Activated gamma-delta T cell treated with Interleukin-2 at 50 U/mL for 16 hours (primary cell): ENCODE measurements at regions not wholly inside any gene's neighbourhood (a gene's known extent, or its start where the extent isn't known, plus 50 kb on each side); places are given as distances from the start of the nearest gene placed in this dataset.

ENCODE experiments used
- DNase-seq: peaks from one replicate; pipeline ENCODE4 v3.0.0-alpha.2; 2020

DNA sequence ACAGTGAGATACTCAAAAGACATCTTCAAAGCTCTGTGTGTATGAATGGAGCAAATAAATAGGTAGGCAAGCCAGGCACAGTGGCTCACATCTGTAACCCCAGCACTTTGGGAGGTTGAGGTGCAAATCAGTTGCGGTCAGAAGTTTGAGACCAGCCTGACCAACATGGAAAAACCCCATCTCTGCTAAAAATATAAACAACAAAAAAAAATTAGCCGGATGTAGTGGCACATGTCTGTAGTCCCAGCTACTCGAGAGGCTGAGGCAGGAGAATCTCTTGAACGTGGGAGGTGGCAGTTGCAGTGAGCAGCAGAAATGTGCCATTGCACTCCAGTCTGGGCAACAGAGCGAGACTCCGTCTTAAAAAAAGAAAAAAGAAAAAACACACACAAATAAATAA, 945.1 kb upstream of the PIK3C3 start:
- no peak for DNase-seq

- no peak for DNase-seq
Measured at GRCh38 chr18:41004324-41004723, 950.7 kb upstream of the PIK3C3 start.

DNA sequence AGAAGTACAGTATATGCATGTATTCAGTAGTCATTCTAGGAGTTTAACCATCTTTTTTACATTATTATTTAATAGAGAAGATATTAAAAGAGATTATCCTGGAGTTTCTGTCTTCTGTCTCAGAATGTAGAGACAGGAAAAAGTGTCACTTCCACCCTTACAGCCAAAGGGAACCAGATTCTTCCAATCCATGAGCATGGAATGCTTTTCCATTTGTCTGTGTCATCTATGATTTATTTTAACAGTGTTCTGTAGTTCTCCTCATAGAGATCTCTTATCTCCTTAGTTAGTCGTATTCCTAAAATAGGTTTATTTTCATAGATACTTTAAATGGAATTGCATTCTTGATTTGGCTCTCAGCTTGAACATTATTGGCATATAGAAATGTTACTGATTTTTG, 959.5 kb upstream of the PIK3C3 start:
- no peak for DNase-seq

GRCh38 chr18:40993363-40993762, 961.7 kb upstream of the PIK3C3 start:
- DNase-seq, result no peak

DNA sequence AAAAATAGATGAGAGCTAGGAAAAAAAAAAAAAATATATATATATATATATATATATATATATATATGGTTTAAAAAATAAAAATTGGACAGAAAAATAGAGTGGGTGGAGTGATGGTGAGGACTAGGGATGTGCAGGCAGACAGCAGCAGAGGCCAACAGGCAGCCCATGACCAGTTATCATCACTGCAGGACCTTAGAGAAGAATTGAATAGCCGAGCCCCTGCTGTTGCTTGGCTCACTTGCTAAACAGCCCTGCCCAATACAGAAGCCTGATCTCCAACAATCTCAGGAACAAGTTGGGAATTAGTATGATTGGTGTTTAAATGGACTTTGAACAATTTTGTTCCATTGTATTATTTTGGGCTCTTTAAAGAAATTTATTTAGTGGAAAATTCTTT, 967.5 kb upstream of the PIK3C3 start:
- no peak for DNase-seq

GRCh38 chr18:40985436-40985835, 969.6 kb upstream of the PIK3C3 start:
- no peak for DNase-seq

- no peak for DNase-seq
Measured at GRCh38 chr18:40984856-40985255, 970.2 kb upstream of the PIK3C3 start.

DNA sequence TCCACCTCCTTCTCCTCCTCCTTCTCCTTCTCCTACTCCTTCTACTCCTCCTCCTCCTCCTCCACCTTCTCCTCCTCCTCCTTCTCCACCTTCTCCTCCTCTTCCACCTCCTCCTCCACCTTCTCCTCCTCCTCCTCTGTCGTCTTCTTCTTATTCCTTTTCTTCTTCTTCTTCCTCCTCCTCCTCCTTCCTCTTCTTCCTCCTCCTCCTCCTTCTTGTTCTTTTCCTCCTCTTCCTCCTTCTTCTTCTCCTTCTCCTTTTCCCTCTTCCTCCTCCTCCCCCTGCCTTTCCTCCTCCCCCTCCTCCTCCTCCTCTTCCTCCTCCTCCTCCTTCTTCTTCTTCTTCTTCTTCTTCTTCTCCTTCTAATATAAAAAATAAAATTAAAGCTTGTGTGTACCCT, 971.2 kb upstream of the PIK3C3 start:
- DNase-seq, result no peak

DNA sequence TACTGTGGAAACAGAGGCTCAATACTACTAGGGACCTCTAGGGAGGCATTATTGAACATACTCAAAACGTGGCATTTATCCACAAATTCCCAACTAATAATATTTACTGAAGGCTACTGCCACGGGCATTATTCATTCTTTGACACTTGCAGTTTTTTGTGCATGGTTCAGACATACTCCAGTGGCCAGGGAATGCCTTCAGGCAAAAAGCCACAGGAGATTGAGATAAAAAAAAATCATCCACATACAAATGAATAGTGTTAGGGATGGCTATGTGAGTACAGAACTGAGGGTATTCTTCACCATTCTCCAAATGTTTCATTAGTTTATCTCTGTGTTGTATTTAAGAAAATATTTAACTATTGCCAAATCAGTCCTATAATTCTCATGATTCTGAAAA, 974.9 kb upstream of the PIK3C3 start:
- no peak for DNase-seq

GRCh38 chr18:40976050-40976449, 979.0 kb upstream of the PIK3C3 start:
- no peak for DNase-seq

GRCh38 chr18:40974448-40974847, 980.6 kb upstream of the PIK3C3 start:
- DNase-seq, result no peak

DNA sequence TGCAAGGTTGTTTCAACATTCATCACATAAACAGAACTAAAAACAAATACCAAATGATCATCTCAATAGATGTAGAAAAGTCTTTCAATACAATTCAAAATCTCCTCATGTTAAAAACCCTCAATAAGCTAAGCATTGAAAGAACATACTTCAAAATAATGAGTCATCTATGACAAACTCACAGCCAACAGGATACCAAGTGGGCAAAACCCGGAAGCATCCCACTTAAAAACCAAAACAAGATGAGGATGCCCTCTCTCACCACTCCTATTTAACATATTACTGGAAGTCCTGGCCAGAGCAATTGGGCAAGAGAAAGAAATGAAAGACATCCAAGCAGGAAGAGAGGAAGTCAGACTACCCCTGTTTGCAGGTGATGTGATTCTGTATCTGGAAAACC, 992.2 kb upstream of the PIK3C3 start:
- DNase-seq, result no peak

DNA sequence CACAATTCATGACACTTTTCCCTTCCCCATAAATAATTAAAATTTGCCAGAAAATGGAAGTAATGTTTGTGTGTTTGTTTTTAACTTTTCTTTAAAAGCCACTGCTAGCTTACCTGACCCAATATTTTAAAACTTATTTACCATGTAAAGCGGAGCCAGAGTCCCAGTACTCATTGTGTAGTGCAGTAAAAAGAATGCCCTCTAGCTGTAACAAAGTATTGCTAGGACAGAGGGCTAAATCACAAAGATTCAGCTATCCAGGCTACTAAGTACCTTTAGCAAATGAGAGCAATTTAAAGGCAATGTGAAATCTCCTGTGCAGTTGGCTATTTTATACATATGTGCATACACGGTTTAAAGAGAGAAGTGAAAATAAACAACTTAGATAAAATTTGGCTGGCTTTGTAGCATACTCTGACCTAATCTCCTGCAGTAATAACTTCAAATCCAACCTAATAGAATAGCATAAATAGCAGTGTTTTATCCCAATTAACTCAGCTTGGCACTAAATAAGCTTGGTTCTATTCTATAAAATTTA, 997.4 kb upstream of the PIK3C3 start:
- DNase-seq, result no peak

DNA sequence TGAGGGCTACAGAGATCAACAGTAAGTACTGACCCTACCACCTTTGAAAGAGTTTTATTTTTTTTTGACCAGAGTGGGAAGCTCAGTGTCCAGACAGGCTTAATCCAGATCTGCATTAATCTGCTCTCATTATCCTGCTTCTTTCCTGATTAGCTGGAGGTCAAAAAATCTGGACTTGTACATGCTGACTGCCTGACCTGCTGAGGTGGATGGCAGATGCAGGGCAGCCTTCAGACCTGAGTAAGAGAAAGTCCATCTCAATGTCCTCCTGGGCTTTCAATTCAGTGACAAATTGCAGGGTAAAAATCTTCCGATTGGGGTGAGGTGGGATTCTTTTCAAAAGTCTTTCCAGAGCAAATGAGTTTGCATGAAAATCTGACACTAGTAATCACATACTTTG, 998.8 kb upstream of the PIK3C3 start:
- DNase-seq, result no peak

- DNase-seq, result no peak
Measured at GRCh38 chr18:40955351-40955750, 999.7 kb upstream of the PIK3C3 start.

DNA sequence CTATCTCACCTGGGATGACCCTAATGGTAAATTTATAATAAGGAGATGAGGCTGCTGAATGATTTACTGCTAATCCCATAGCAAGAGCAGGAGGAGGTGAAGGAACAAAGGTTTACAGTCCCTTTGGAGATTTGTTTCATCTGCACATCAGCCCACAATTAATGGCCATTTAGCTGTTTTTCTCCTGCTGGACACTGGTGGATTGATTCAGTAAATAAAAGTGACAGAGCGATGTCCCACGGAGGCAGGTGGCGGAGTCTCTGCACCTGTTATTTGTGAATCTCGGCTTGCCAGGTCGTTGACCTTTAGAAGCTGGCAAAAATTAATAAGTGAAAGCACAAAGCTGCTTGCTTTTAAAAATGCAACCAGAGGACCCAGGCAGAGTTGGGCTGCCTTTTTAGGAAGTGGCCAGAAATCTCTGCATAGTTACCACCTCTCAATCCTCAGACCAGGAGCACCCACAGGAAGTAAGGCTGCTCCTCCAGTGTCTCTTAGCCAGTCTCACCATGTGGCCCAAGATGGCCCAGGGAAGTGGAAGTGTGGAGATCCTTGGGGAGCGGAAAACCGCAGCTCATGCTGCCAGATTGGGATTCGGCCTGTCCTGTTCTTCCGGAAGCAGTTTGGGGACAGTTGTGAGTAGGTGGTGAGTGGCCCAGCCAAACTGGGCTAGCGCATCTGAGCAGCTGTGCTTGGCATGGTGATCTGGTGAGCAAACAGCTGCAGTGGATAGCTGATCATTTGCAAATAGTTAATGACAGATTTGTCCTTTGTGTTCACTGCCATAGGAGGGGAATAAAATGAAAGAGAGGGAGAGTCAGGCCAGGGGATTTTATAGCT, 1005.7 kb upstream of the PIK3C3 start:
- DNase-seq, result no peak

GRCh38 chr18:40944576-40944975, 1010.5 kb upstream of the PIK3C3 start:
- DNase-seq, result no peak

- DNase-seq, result no peak
Measured at GRCh38 chr18:40939656-40940515, 1015.1 kb upstream of the PIK3C3 start.

- no peak for DNase-seq
Measured at GRCh38 chr18:40938615-40939014, 1016.4 kb upstream of the PIK3C3 start.

GRCh38 chr18:40937386-40937785, 1017.6 kb upstream of the PIK3C3 start:
- DNase-seq, result no peak

DNA sequence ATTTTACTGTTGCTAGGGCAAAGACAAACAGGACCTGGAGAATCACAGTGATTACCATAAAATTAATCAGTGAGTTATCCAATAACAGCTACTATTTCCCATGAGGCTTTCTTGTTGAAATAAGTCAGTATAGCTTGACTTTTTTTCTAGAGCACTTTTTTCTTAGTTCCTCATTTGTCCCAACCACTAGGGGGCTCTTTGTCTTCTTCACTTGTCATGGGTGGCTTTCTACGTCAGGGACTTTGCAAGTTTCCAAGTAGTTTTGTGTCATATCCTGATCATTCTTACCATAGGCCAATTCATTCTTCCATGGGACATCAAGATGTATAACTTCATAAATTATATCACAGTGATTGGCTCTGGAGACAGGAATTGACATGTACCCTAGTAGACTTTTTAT, 1019.6 kb upstream of the PIK3C3 start:
- DNase-seq, result no peak

DNA sequence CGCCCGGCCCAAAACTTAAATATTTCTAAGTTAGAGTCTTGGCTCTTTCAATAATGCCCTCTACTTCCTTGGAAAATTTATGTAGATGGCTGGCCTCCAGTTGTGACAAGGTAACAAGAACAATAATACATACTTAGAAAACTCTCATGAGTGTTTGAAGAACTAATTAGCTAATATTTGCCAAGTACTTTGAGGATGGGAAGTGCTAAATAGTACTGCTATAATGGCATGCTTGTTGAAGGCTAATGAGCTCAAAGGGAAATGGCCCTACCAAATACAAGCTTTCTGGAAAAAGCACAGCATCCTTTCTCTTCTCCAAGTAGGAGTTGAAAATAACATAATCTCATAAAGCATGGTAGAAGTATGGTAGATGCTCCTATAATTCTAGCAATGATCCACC, 1022.2 kb upstream of the PIK3C3 start:
- DNase-seq, result no peak

GRCh38 chr18:40930211-40930882, 1024.7 kb upstream of the PIK3C3 start:
- DNase-seq, result no peak
